ENCODE measurements at regions not wholly inside any gene's neighbourhood (a gene's known extent, or its start where the extent isn't known, plus 50 kb on each side); places are given as distances from the start of the nearest gene placed in this dataset.

DNA sequence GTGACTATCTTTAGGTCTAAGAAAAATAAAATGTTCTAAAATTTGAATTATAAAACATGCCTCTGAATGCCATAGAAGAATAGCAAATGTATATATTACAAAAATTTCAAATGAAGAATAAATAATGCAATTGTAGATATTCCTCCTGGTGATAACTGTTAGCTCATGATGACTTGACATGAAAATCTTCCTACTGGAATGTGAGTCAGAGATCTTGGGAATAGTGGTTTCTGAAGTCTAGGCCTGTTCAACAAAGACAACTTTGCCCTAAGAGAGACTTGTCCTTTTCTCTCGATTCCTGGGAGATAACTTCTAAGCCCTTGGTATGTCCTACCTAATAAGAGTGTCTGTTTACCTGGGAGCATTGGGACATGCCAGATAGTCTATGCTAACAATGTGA lies 746.3 kb upstream of the RIOK2 start:
- Histone ChIP-seq H3K4me1 (ENCODE audit: control insufficient read depth in 1 of 2, extremely low read depth in 1 of 2, insufficient read depth in 2 of 2, low read length in 2 of 2) (no peaks in the 10 kb centered on the region), H3K4me3 (ENCODE audit: control insufficient read depth in 1 of 2, extremely low read depth in 1 of 2, low read length in 1 of 2) (no peak overlapping the region), H3K36me3 (ENCODE audit: control insufficient read depth in 2 of 2, extremely low read depth in 1 of 2, insufficient read depth in 1 of 2, low read length in 1 of 2) (no peaks in the 10 kb centered on the region), H3K27ac (ENCODE audit: low read length) (no peak overlapping the region), H3K9me3 (no peaks in the 10 kb centered on the region), H3K27me3 (replicated peaks in 1 of 2; ENCODE audit: control insufficient read depth in 2 of 2, extremely low read depth in 1 of 2, insufficient read depth in 2 of 2, low read length in 1 of 2) (no peaks in the 10 kb centered on the region)
- Mint-ChIP-seq H3K36me3 (no peaks in the 10 kb centered on the region), H3K27ac (no peak overlapping the region), H3K4me3 (no peak overlapping the region), H3K27me3 (no peaks in the 10 kb centered on the region), H3K4me1 (no peaks in the 10 kb centered on the region), H3K9me3 (no peaks in the 10 kb centered on the region)
- WGBS (ENCODE audit: insufficient coverage) = no CpG with 5 or more reads among the region's 1 CpG
- ATAC-seq (replicated peaks in 1 of 4) = no peak
- ChIA-PET CTCF (no interaction called here), POLR2A (no interaction called here)
- no peak for DNase-seq

- H3K27ac Mint-ChIP-seq = no peak overlapping the region
- H3K4me1 Mint-ChIP-seq = no peaks in the 10 kb centered on the region
- H3K36me3 Mint-ChIP-seq = no peaks in the 10 kb centered on the region
- no peaks in the 10 kb centered on the region for H3K27me3 Mint-ChIP-seq
- Histone ChIP-seq H3K9me3 (no peaks in the 10 kb centered on the region), H3K4me1 (ENCODE audit: control insufficient read depth in 1 of 2, extremely low read depth in 1 of 2, insufficient read depth in 2 of 2, low read length in 2 of 2) (no peaks in the 10 kb centered on the region), H3K27ac (ENCODE audit: low read length) (no peak overlapping the region), H3K36me3 (ENCODE audit: control insufficient read depth in 2 of 2, extremely low read depth in 1 of 2, insufficient read depth in 1 of 2, low read length in 1 of 2) (no peaks in the 10 kb centered on the region), H3K4me3 (ENCODE audit: control insufficient read depth in 1 of 2, extremely low read depth in 1 of 2, low read length in 1 of 2) (no peak overlapping the region), H3K27me3 (replicated peaks in 1 of 2; ENCODE audit: control insufficient read depth in 2 of 2, extremely low read depth in 1 of 2, insufficient read depth in 2 of 2, low read length in 1 of 2) (no peaks in the 10 kb centered on the region)
- ATAC-seq (replicated peaks in 1 of 4) (no peak), DNase-seq (no peak)
- H3K4me3 Mint-ChIP-seq = no peak overlapping the region
- ChIA-PET POLR2A (no interaction called here), CTCF (no interaction called here)
- peaks cover 0 to 4% (median 3%) of the 10 kb centered on the region in 3 donors for H3K9me3 Mint-ChIP-seq
Measured at GRCh38 chr5:97931829-97932228, 748.8 kb upstream of the RIOK2 start.

GRCh38 chr5:97936231-97936630 lies 753.2 kb upstream of the RIOK2 start:
- Mint-ChIP-seq H3K27ac (no peak overlapping the region), H3K36me3 (no peaks in the 10 kb centered on the region), H3K4me3 (no peak overlapping the region), H3K27me3 (no peaks in the 10 kb centered on the region), H3K4me1 (no peaks in the 10 kb centered on the region), H3K9me3 (peaks cover 0 to 7% (median 4%) of the 10 kb centered on the region in 3 donors)
- no peaks in the 10 kb centered on the region for H3K9me3 ChIP-seq
- ChIA-PET CTCF (no interaction called here), POLR2A (no interaction called here)
- H3K4me3 ChIP-seq (ENCODE audit: control insufficient read depth in 1 of 2, extremely low read depth in 1 of 2, low read length in 1 of 2) = no peak overlapping the region
- H3K36me3 ChIP-seq (ENCODE audit: control insufficient read depth in 2 of 2, extremely low read depth in 1 of 2, insufficient read depth in 1 of 2, low read length in 1 of 2) = no peaks in the 10 kb centered on the region
- WGBS (ENCODE audit: insufficient coverage) = no CpG with 5 or more reads among the region's 1 CpG
- H3K27ac ChIP-seq (ENCODE audit: low read length) = no peak overlapping the region
- no peaks in the 10 kb centered on the region for H3K27me3 ChIP-seq (replicated peaks in 1 of 2; ENCODE audit: control insufficient read depth in 2 of 2, extremely low read depth in 1 of 2, insufficient read depth in 2 of 2, low read length in 1 of 2)
- no peak for DNase-seq
- H3K4me1 ChIP-seq (ENCODE audit: control insufficient read depth in 1 of 2, extremely low read depth in 1 of 2, insufficient read depth in 2 of 2, low read length in 2 of 2) = no peaks in the 10 kb centered on the region
- ATAC-seq (replicated peaks in 1 of 4) = no peak

- H3K4me3 ChIP-seq (ENCODE audit: control insufficient read depth in 1 of 2, extremely low read depth in 1 of 2, low read length in 1 of 2) = no peak overlapping the region
- no peaks in the 10 kb centered on the region for H3K36me3 ChIP-seq (ENCODE audit: control insufficient read depth in 2 of 2, extremely low read depth in 1 of 2, insufficient read depth in 1 of 2, low read length in 1 of 2)
- Mint-ChIP-seq H3K27me3 (no peaks in the 10 kb centered on the region), H3K4me1 (no peaks in the 10 kb centered on the region), H3K4me3 (no peak overlapping the region), H3K9me3 (peaks cover 0 to 7% (median 6%) of the 10 kb centered on the region in 3 donors), H3K36me3 (no peaks in the 10 kb centered on the region), H3K27ac (no peak overlapping the region)
- ATAC-seq (replicated peaks in 1 of 4) (no peak), DNase-seq (no peak)
- WGBS (ENCODE audit: insufficient coverage) = 51% methylated on average over 2 of the region's 2 CpGs
- POLR2A ChIA-PET = no interaction called here
- CTCF ChIA-PET = no interaction called here
- no peaks in the 10 kb centered on the region for H3K9me3 ChIP-seq
- H3K27ac ChIP-seq (ENCODE audit: low read length) = no peak overlapping the region
- no peaks in the 10 kb centered on the region for H3K27me3 ChIP-seq (replicated peaks in 1 of 2; ENCODE audit: control insufficient read depth in 2 of 2, extremely low read depth in 1 of 2, insufficient read depth in 2 of 2, low read length in 1 of 2)
- H3K4me1 ChIP-seq (ENCODE audit: control insufficient read depth in 1 of 2, extremely low read depth in 1 of 2, insufficient read depth in 2 of 2, low read length in 2 of 2) = no peaks in the 10 kb centered on the region
Measured at GRCh38 chr5:97937846-97938245, 754.8 kb upstream of the RIOK2 start.

DNA sequence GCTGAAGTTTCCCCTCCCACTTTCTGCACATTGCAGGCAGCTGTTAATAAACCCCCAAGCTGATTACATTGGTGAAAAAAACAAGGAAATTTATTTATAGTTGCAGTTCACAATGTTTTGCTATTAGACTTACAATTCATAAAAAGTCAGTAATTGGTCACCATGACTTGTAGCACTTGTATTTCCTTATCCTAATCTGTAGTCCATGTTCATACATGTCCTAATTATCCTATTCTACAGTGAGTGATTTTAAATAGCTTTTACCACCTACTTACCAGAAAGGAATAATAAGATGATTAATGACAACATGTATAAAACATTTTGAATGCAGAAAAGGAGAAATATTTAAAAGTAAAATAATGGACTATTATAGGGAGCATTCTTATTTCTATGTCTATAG lies 760.0 kb upstream of the RIOK2 start:
- no peaks in the 10 kb centered on the region for H3K9me3 ChIP-seq
- Mint-ChIP-seq H3K27ac (no peak overlapping the region), H3K36me3 (no peaks in the 10 kb centered on the region), H3K27me3 (no peaks in the 10 kb centered on the region), H3K4me3 (no peak overlapping the region), H3K9me3 (peaks cover 0 to 2% (median 0%) of the 10 kb centered on the region in 3 donors), H3K4me1 (no peaks in the 10 kb centered on the region)
- CTCF ChIA-PET = no interaction called here
- H3K36me3 ChIP-seq (ENCODE audit: control insufficient read depth in 2 of 2, extremely low read depth in 1 of 2, insufficient read depth in 1 of 2, low read length in 1 of 2) = no peaks in the 10 kb centered on the region
- DNase-seq = no peak
- H3K4me3 ChIP-seq (ENCODE audit: control insufficient read depth in 1 of 2, extremely low read depth in 1 of 2, low read length in 1 of 2) = no peak overlapping the region
- POLR2A ChIA-PET = no interaction called here
- no peak for ATAC-seq (replicated peaks in 1 of 4)
- no peaks in the 10 kb centered on the region for H3K4me1 ChIP-seq (ENCODE audit: control insufficient read depth in 1 of 2, extremely low read depth in 1 of 2, insufficient read depth in 2 of 2, low read length in 2 of 2)
- no peaks in the 10 kb centered on the region for H3K27me3 ChIP-seq (replicated peaks in 1 of 2; ENCODE audit: control insufficient read depth in 2 of 2, extremely low read depth in 1 of 2, insufficient read depth in 2 of 2, low read length in 1 of 2)
- no peak overlapping the region for H3K27ac ChIP-seq (ENCODE audit: low read length)

DNA sequence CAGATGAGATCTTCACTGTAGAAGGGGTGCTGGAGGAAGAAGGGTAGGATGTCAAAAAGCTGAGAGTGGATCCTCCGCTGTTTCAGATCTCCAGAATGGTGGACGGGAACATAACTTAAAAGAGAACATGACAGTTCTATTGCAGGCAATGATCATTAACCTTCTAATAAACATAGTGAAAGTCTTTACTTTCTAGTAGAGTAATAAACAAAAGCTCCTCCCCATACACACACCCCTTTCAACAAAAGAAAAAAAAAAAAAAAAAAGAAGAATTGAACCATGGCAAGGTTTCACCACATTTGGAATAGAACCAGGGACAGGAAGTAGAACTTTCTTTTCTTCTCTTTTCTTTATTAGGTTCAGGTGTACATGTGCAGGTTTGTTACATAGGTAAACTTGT lies 768.1 kb upstream of the RIOK2 start:
- peaks cover 7 to 17% (median 12%) of the 10 kb centered on the region in 3 donors for H3K9me3 Mint-ChIP-seq
- ATAC-seq (replicated peaks in 1 of 4) (no peak), DNase-seq (no peak)
- H3K27ac Mint-ChIP-seq = no peak overlapping the region
- H3K27me3 Mint-ChIP-seq = no peaks in the 10 kb centered on the region
- Histone ChIP-seq H3K4me1 (ENCODE audit: control insufficient read depth in 1 of 2, extremely low read depth in 1 of 2, insufficient read depth in 2 of 2, low read length in 2 of 2) (no peaks in the 10 kb centered on the region), H3K27ac (ENCODE audit: low read length) (no peak overlapping the region), H3K27me3 (replicated peaks in 1 of 2; ENCODE audit: control insufficient read depth in 2 of 2, extremely low read depth in 1 of 2, insufficient read depth in 2 of 2, low read length in 1 of 2) (no peaks in the 10 kb centered on the region), H3K4me3 (ENCODE audit: control insufficient read depth in 1 of 2, extremely low read depth in 1 of 2, low read length in 1 of 2) (no peak overlapping the region), H3K36me3 (ENCODE audit: control insufficient read depth in 2 of 2, extremely low read depth in 1 of 2, insufficient read depth in 1 of 2, low read length in 1 of 2) (no peaks in the 10 kb centered on the region), H3K9me3 (peaks cover 3% of the 10 kb centered on the region)
- POLR2A ChIA-PET = no interaction called here
- H3K36me3 Mint-ChIP-seq = no peaks in the 10 kb centered on the region
- no peaks in the 10 kb centered on the region for H3K4me1 Mint-ChIP-seq
- CTCF ChIA-PET = interaction anchor here in 1 of 2 donors (0.7 kb wide), 1 partner anchor 416 kb away, joined by 7 read pairs; no protein-coding TSS in a partner anchor
- WGBS (ENCODE audit: insufficient coverage) = no CpG with 5 or more reads among the region's 2 CpGs
- H3K4me3 Mint-ChIP-seq = no peak overlapping the region

- H3K4me1 ChIP-seq (ENCODE audit: control insufficient read depth in 1 of 2, extremely low read depth in 1 of 2, insufficient read depth in 2 of 2, low read length in 2 of 2) = no peaks in the 10 kb centered on the region
- H3K36me3 ChIP-seq (ENCODE audit: control insufficient read depth in 2 of 2, extremely low read depth in 1 of 2, insufficient read depth in 1 of 2, low read length in 1 of 2) = no peaks in the 10 kb centered on the region
- WGBS (ENCODE audit: insufficient coverage) = 100% methylated on average over 1 of the region's 1 CpG
- DNase-seq (no peak), ATAC-seq (replicated peaks in 1 of 4) (no peak)
- H3K4me3 ChIP-seq (ENCODE audit: control insufficient read depth in 1 of 2, extremely low read depth in 1 of 2, low read length in 1 of 2) = no peak overlapping the region
- ChIA-PET CTCF (interaction anchor here in 1 of 2 donors (0.9 kb wide), 1 partner anchor 174 kb away, joined by 3 read pairs; no protein-coding TSS in a partner anchor), POLR2A (no interaction called here)
- H3K27me3 ChIP-seq (replicated peaks in 1 of 2; ENCODE audit: control insufficient read depth in 2 of 2, extremely low read depth in 1 of 2, insufficient read depth in 2 of 2, low read length in 1 of 2) = no peaks in the 10 kb centered on the region
- Mint-ChIP-seq H3K9me3 (peaks cover 7 to 30% (median 9%) of the 10 kb centered on the region in 3 donors), H3K4me3 (no peak overlapping the region), H3K36me3 (no peaks in the 10 kb centered on the region), H3K27me3 (no peaks in the 10 kb centered on the region), H3K4me1 (no peaks in the 10 kb centered on the region), H3K27ac (no peak overlapping the region)
- no peak overlapping the region for H3K27ac ChIP-seq (ENCODE audit: low read length)
- peaks cover 3% of the 10 kb centered on the region for H3K9me3 ChIP-seq
Measured at GRCh38 chr5:97955450-97955849, 772.4 kb upstream of the RIOK2 start.
